Liver (tissue), 8 donors: ENCODE measurements at regions not wholly inside any gene's neighbourhood (a gene's known extent, or its start where the extent isn't known, plus 50 kb on each side); places are given as distances from the start of the nearest gene placed in this dataset.
"Not testable (repeated sequence)": the region's sequence is repeated elsewhere in the genome, so short reads cannot be mapped to it uniquely, and the experiment has no call there.

ENCODE experiments used
- DNase-seq: peaks from one replicate; pipeline ENCODE4 v3.0.0-alpha.2; 2017; ENCODE audit warnings: low spot score
- H3K27ac ChIP-seq, 2 donors: one replicate each; pipeline ENCODE4 v1.7.0; 2013; ENCODE audit warnings: inconsistent platforms in 2 of 2, low read length in 2 of 2, control low read depth in 1 of 2, low read depth in 1 of 2, mild to moderate bottlenecking in 1 of 2
- H3K27me3 ChIP-seq, 4 donors: one replicate each; pipeline versions ENCODE4 v1.6.1 to v1.7.0; 2013; ENCODE audit warnings: low read length in 3 of 4, inconsistent platforms in 1 of 4, mild to moderate bottlenecking in 1 of 4, moderate library complexity in 1 of 4; ENCODE audit not compliant: control insufficient read depth in 4 of 4, insufficient read depth in 4 of 4
- H3K36me3 ChIP-seq, 4 donors: one replicate each; pipeline versions ENCODE4 v1.6.1 to v1.7.0; 2013; ENCODE audit warnings: low read length in 3 of 4, mild to moderate bottlenecking in 3 of 4, low read depth in 1 of 4, moderate library complexity in 1 of 4; ENCODE audit not compliant: control insufficient read depth in 4 of 4, insufficient read depth in 3 of 4
- H3K4me1 ChIP-seq, 4 donors: one replicate each; pipeline versions ENCODE4 v1.6.1 to v1.7.0; 2013; ENCODE audit warnings: low read length in 3 of 4, mild to moderate bottlenecking in 3 of 4, moderate library complexity in 1 of 4; ENCODE audit not compliant: control insufficient read depth in 4 of 4, insufficient read depth in 4 of 4
- H3K4me3 ChIP-seq, 3 donors: one replicate each; pipeline versions ENCODE4 v1.6.1 to v1.7.0; 2013; ENCODE audit warnings: low read length in 3 of 3, control low read depth in 1 of 3, low read depth in 1 of 3, mild to moderate bottlenecking in 1 of 3
- H3K9ac ChIP-seq, 2 donors: one replicate each; pipeline ENCODE4 v1.7.0; 2013; ENCODE audit warnings: low read length in 2 of 2, mild to moderate bottlenecking in 2 of 2, moderate library complexity in 2 of 2, control low read depth in 1 of 2, low read depth in 1 of 2
- H3K9me3 ChIP-seq, 4 donors: one replicate each; pipeline versions ENCODE4 v1.6.1 to v1.7.0; 2013; ENCODE audit warnings: low read length in 3 of 4; ENCODE audit not compliant: control insufficient read depth in 4 of 4
- EGR1 ChIP-seq, 2 donors: IDR thresholded peaks; 2 replicates each; pipeline ENCODE4 v1.6.1; 2016 to 2018; ENCODE audit warnings: antibody characterized with exemption in 2 of 2, low read depth in 2 of 2
- FOXA1 ChIP-seq: IDR thresholded peaks from 2 replicates; pipeline ENCODE4 v1.6.1; 2016; ENCODE audit warnings: antibody characterized with exemption
- FOXA2 ChIP-seq: IDR thresholded peaks from 2 replicates; pipeline ENCODE4 v1.6.1; 2016; ENCODE audit warnings: antibody characterized with exemption
- HNF4A ChIP-seq, 2 donors: conservative IDR thresholded peaks; 2 replicates each; pipeline ENCODE4 v1.6.1; 2016; ENCODE audit warnings: antibody characterized with exemption in 2 of 2, mild to moderate bottlenecking in 2 of 2
- HNF4G ChIP-seq: IDR thresholded peaks from 2 replicates; pipeline ENCODE4 v1.6.1; 2016; ENCODE audit warnings: antibody characterized with exemption
- JUND ChIP-seq, 2 donors: IDR thresholded peaks; 2 replicates each; pipeline ENCODE4 v1.6.1; 2016; ENCODE audit warnings: antibody characterized with exemption in 2 of 2
- NR2F2 ChIP-seq: IDR thresholded peaks from 2 replicates; pipeline ENCODE4 v1.6.1; 2016; ENCODE audit warnings: antibody characterized with exemption
- RAD21 ChIP-seq, 2 donors: IDR thresholded peaks; 2 replicates each; pipeline ENCODE4 v1.6.1; 2016; ENCODE audit warnings: antibody characterized with exemption in 2 of 2, mild to moderate bottlenecking in 2 of 2
- RXRA ChIP-seq, 2 donors: IDR thresholded peaks; 2 replicates each; pipeline ENCODE4 v1.6.1; 2017 to 2018; ENCODE audit warnings: antibody characterized with exemption in 2 of 2, mild to moderate bottlenecking in 1 of 2
- TAF1 ChIP-seq: conservative IDR thresholded peaks from 2 replicates; pipeline ENCODE4 v1.6.1; 2016; ENCODE audit warnings: antibody characterized with exemption, mild to moderate bottlenecking
- YY1 ChIP-seq: IDR thresholded peaks from 2 replicates; pipeline ENCODE4 v1.6.1; 2016; ENCODE audit warnings: antibody characterized with exemption, mild to moderate bottlenecking
- WGBS: extraction: QIAGEN DNeasy Blood & Tissue Kit; methylation state at CpG from one replicate; pipeline ENCODE4 v1.1.7; 2013; 5-methylcytosine and 5-hydroxymethylcytosine counted together
- TF ChIP-seq, protein P1 (sequence below): IDR thresholded peaks from 2 replicates; pipeline ENCODE4 v1.6.1; 2016; ENCODE audit warnings: antibody characterized with exemption
- TF ChIP-seq, protein P2 (sequence below): IDR thresholded peaks from 2 replicates; pipeline ENCODE4 v1.6.1; 2016; ENCODE audit warnings: antibody characterized with exemption
- TF ChIP-seq, protein P3 (sequence below): fragments of 150-350 bp; IDR thresholded peaks from 2 replicates; pipeline ENCODE4 v1.5.1; 2017; ENCODE audit warnings: improper control_type of control experiment, low read depth, low read length; ENCODE audit not compliant: missing input control
- TF ChIP-seq, protein P4 (sequence below): IDR thresholded peaks from 2 replicates; pipeline ENCODE4 v1.6.1; 2016; ENCODE audit warnings: antibody characterized with exemption
- TF ChIP-seq, protein P5 (sequence below): IDR thresholded peaks from 2 replicates; pipeline ENCODE4 v1.6.1; 2016; ENCODE audit warnings: antibody characterized with exemption, mild to moderate bottlenecking
- donor health status: healthy.
- donor health status: healthy.
- donor health status: healthy.
- donor health status: healthy.
- donor health status: healthy.

DNA sequence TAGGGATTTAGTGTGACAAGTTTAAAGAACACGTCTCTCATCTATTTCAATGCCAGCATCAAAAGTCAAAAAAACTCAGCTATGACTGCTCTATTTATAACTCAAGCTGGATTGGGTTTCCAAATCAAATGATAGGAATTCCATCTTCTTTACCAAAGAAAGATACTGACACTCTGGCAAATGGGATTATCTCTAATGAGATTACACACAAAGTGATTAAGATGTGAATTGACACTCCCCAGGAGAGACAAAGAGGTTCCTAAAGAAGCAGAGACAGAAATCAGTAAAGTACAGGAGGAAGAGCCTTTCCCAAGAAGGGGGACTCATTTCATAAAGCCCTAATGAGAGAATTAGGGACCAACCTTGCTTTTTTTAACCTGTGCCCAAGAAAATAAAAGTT lies 92.1 kb downstream of the ID4 start:
- no peak overlapping the region for H3K9ac ChIP-seq
- 61% methylated on average over 1 of the region's 1 CpG for WGBS
- H3K27me3 ChIP-seq = peaks cover 0 to 5% (median 1%) of the 10 kb centered on the region in 4 donors
- no peak overlapping the region for H3K27ac ChIP-seq
- DNase-seq = no peak
- no peaks in the 10 kb centered on the region for H3K4me1 ChIP-seq
- TF ChIP-seq HNF4A (conservative IDR thresholded peaks at IDR 0.05) (no peak), EGR1 (IDR thresholded peaks at IDR 0.05; ENCODE audit: low read depth in 2 of 2) (no peak), TAF1 (no peak), RXRA (IDR thresholded peaks at IDR 0.05) (no peak), HNF4G (no peak), FOXA1 (no peak), JUND (IDR thresholded peaks at IDR 0.05) (no peak), NR2F2 (no peak), FOXA2 (no peak)
- TF ChIP-seq, protein P1, sequence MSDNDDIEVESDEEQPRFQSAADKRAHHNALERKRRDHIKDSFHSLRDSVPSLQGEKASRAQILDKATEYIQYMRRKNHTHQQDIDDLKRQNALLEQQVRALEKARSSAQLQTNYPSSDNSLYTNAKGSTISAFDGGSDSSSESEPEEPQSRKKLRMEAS = no peak
- TF ChIP-seq, protein P2, sequence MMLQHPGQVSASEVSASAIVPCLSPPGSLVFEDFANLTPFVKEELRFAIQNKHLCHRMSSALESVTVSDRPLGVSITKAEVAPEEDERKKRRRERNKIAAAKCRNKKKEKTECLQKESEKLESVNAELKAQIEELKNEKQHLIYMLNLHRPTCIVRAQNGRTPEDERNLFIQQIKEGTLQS = no peak
- TF ChIP-seq, protein P3, sequence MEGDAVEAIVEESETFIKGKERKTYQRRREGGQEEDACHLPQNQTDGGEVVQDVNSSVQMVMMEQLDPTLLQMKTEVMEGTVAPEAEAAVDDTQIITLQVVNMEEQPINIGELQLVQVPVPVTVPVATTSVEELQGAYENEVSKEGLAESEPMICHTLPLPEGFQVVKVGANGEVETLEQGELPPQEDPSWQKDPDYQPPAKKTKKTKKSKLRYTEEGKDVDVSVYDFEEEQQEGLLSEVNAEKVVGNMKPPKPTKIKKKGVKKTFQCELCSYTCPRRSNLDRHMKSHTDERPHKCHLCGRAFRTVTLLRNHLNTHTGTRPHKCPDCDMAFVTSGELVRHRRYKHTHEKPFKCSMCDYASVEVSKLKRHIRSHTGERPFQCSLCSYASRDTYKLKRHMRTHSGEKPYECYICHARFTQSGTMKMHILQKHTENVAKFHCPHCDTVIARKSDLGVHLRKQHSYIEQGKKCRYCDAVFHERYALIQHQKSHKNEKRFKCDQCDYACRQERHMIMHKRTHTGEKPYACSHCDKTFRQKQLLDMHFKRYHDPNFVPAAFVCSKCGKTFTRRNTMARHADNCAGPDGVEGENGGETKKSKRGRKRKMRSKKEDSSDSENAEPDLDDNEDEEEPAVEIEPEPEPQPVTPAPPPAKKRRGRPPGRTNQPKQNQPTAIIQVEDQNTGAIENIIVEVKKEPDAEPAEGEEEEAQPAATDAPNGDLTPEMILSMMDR = no peak
- TF ChIP-seq, protein P4, sequence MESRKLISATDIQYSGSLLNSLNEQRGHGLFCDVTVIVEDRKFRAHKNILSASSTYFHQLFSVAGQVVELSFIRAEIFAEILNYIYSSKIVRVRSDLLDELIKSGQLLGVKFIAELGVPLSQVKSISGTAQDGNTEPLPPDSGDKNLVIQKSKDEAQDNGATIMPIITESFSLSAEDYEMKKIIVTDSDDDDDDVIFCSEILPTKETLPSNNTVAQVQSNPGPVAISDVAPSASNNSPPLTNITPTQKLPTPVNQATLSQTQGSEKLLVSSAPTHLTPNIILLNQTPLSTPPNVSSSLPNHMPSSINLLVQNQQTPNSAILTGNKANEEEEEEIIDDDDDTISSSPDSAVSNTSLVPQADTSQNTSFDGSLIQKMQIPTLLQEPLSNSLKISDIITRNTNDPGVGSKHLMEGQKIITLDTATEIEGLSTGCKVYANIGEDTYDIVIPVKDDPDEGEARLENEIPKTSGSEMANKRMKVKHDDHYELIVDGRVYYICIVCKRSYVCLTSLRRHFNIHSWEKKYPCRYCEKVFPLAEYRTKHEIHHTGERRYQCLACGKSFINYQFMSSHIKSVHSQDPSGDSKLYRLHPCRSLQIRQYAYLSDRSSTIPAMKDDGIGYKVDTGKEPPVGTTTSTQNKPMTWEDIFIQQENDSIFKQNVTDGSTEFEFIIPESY = no peak
- TF ChIP-seq, protein P5, sequence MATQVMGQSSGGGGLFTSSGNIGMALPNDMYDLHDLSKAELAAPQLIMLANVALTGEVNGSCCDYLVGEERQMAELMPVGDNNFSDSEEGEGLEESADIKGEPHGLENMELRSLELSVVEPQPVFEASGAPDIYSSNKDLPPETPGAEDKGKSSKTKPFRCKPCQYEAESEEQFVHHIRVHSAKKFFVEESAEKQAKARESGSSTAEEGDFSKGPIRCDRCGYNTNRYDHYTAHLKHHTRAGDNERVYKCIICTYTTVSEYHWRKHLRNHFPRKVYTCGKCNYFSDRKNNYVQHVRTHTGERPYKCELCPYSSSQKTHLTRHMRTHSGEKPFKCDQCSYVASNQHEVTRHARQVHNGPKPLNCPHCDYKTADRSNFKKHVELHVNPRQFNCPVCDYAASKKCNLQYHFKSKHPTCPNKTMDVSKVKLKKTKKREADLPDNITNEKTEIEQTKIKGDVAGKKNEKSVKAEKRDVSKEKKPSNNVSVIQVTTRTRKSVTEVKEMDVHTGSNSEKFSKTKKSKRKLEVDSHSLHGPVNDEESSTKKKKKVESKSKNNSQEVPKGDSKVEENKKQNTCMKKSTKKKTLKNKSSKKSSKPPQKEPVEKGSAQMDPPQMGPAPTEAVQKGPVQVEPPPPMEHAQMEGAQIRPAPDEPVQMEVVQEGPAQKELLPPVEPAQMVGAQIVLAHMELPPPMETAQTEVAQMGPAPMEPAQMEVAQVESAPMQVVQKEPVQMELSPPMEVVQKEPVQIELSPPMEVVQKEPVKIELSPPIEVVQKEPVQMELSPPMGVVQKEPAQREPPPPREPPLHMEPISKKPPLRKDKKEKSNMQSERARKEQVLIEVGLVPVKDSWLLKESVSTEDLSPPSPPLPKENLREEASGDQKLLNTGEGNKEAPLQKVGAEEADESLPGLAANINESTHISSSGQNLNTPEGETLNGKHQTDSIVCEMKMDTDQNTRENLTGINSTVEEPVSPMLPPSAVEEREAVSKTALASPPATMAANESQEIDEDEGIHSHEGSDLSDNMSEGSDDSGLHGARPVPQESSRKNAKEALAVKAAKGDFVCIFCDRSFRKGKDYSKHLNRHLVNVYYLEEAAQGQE = no peak
- no peaks in the 10 kb centered on the region for H3K9me3 ChIP-seq
- no peak overlapping the region for H3K4me3 ChIP-seq
- no peaks in the 10 kb centered on the region for H3K36me3 ChIP-seq

DNA sequence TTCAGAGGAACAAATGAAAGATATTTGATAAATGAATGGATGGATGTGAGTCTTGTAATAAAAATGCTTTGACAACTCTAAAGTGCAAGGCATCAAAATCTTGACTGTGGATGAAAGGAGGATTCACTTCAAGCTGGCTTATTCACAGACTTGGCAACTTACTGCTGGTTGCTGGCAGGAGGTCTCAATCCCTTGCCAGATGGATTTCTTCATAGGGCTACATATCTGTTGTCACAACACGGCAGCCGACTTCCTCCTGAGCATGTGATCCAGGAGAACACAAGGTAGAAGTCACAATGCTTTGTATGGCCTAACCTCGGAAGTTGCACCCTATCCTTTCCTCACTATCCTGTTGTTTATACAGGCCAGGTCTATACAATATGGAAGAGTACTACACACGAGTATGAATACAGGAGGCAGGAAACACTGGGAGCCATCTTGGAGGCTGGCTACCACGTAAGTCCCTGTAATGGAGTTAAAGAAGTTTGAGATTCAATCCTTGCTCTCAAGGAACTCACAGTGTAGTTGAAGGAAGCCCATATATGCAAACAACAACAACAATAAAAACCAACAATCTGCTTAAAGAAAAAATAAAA lies 97.9 kb downstream of the ID4 start:
- Histone ChIP-seq H3K9ac (no peak overlapping the region), H3K4me3 (no peak overlapping the region), H3K4me1 (no peaks in the 10 kb centered on the region), H3K27me3 (no peaks in the 10 kb centered on the region), H3K9me3 (peaks cover 0 to 3% (median 0%) of the 10 kb centered on the region in 4 donors), H3K27ac (no peak overlapping the region), H3K36me3 (no peaks in the 10 kb centered on the region)
- DNase-seq = no peak
- 61% methylated on average over 5 of the region's 5 CpGs for WGBS
- TF ChIP-seq FOXA1 (no peak), FOXA2 (no peak), JUND (IDR thresholded peaks at IDR 0.05) (no peak), HNF4A (conservative IDR thresholded peaks at IDR 0.05) (no peak), NR2F2 (no peak), TAF1 (no peak), RAD21 (IDR thresholded peaks at IDR 0.05) (no peak), RXRA (IDR thresholded peaks at IDR 0.05) (no peak), YY1 (no peak)
- TF ChIP-seq, protein P3 = no peak
- TF ChIP-seq, protein P4 = no peak

DNA sequence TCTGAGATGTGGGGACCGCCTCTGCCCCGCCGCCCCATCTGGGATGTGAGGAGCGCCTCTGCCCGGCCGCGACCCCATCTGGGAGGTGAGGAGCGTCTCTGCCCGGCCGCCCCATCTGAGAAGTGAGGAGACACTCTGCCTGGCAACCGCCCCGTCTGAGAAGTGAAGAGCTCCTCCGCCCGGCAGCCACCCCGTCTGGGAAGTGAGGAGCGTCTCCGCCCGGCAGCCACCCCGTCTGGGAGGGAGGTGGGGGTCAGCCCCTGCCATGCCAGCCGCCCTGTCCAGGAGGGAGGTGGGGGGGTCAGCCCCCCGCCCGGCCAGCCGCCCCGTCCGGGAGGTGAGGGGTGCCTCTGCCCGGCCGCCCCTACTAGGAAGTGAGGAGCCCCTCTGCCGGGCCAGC lies 102.2 kb downstream of the ID4 start:
- H3K4me3 ChIP-seq, H3K9ac ChIP-seq, H3K27ac ChIP-seq, H3K36me3 ChIP-seq, H3K9me3 ChIP-seq, DNase-seq, H3K4me1 ChIP-seq, H3K27me3 ChIP-seq: not testable (repeated sequence)
- 96% methylated on average over 28 of the region's 28 CpGs for WGBS
